GM12891 (cell line): ENCODE measurements at regions not wholly inside any gene's neighbourhood (a gene's known extent, or its start where the extent isn't known, plus 50 kb on each side); places are given as distances from the start of the nearest gene placed in this dataset.
"Not testable (repeated sequence)": the region's sequence is repeated elsewhere in the genome, so short reads cannot be mapped to it uniquely, and the experiment has no call there.

Source experiments
- DNase-seq: peaks from one replicate; pipeline ENCODE4 v3.0.0; 2011; ENCODE audit warnings: low spot score; ENCODE audit not compliant: insufficient read length
- FAIRE-seq: peaks from 2 replicates; lab custom pipeline; 2011; peaks lifted over from hg19 to GRCh38; lab: Jason Lieb, UNC
- PAX5 ChIP-seq: IDR thresholded peaks from 2 replicates; pipeline ENCODE4 v1.6.1; 2011; ENCODE audit warnings: low read length, moderate library complexity, mild to moderate bottlenecking; ENCODE audit not compliant: insufficient read depth, severe bottlenecking
- POLR2A ChIP-seq: IDR thresholded peaks from 2 replicates; pipeline ENCODE4 v1.6.1; 2011; ENCODE audit warnings: low read depth, low read length, control low read depth
- POLR2AphosphoS5 ChIP-seq: IDR thresholded peaks from 2 replicates; pipeline ENCODE4 v1.6.1; 2011; ENCODE audit warnings: low read depth, low read length, control low read depth
- POU2F2 ChIP-seq: IDR thresholded peaks from 2 replicates; pipeline ENCODE4 v1.6.1; 2011; ENCODE audit warnings: low read depth, mild to moderate bottlenecking, control low read depth, low read length, moderate library complexity
- SPI1 ChIP-seq: IDR thresholded peaks from 2 replicates; pipeline ENCODE4 v1.6.1; 2011; ENCODE audit warnings: low read depth, low read length, control low read depth
- TAF1 ChIP-seq: IDR thresholded peaks from 2 replicates; pipeline ENCODE4 v1.6.1; 2011; ENCODE audit warnings: low read depth, low read length, control low read depth

DNA sequence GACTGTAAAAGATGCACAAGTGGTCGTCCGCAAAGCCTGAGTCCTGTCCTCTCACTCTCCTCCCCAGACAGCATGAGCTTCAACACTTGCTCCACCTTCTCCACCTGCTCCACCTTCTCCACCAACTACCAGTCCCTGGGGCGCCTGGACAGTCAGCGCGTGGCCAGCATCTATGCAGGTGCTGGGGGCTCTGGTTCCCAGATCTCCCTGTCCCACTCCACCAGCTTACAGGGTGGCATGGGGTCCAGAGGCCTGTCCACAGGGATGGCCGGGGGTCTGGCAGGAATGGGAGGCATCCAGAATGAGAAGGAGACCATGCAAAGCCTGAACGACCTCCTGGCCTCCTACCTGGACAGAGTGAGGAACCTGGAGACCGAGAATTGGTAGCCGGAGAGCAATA is 162.2 kb upstream of the NT5E start:
- no peak for FAIRE-seq
- TF ChIP-seq SPI1: no peak
- TF ChIP-seq PAX5: no peak
- TF ChIP-seq POLR2AphosphoS5: no peak
- TF ChIP-seq TAF1: no peak
- TF ChIP-seq POLR2A: no peak
- no peak for TF ChIP-seq POU2F2
- no peak for DNase-seq

GRCh38 chr6:85287158-85287557 is 162.7 kb upstream of the NT5E start:
- TF ChIP-seq TAF1 (no peak), PAX5 (no peak), SPI1 (no peak), POLR2AphosphoS5 (no peak), POU2F2 (no peak), POLR2A (no peak)
- no peak for FAIRE-seq

GRCh38 chr6:85286507-85286906 is 163.4 kb upstream of the NT5E start:
- DNase-seq, FAIRE-seq: not testable (repeated sequence)

More at GRCh38 chr6:85287158-85287557, 162.7 kb upstream of the NT5E start:
- DNase-seq: no peak

GRCh38 chr6:85285934-85286333 is 163.9 kb upstream of the NT5E start:
- DNase-seq (no peak), FAIRE-seq (no peak)
- TF ChIP-seq POU2F2: no peak
- no peak for TF ChIP-seq PAX5
- no peak for TF ChIP-seq SPI1
- TF ChIP-seq TAF1: no peak
- no peak for TF ChIP-seq POLR2AphosphoS5
- no peak for TF ChIP-seq POLR2A

GRCh38 chr6:85285114-85285513 is 164.8 kb upstream of the NT5E start:
- TF ChIP-seq POU2F2 (no peak), POLR2AphosphoS5 (no peak), POLR2A (no peak), PAX5 (no peak), SPI1 (no peak), TAF1 (no peak)
- DNase-seq: no peak
- no peak for FAIRE-seq

- FAIRE-seq: no peak
- no peak for DNase-seq
Observed at GRCh38 chr6:85283436-85283835, 166.4 kb upstream of the NT5E start.

GRCh38 chr6:85278466-85279035 is 171.3 kb upstream of the NT5E start:
- TF ChIP-seq POU2F2: no peak
- no peak for TF ChIP-seq TAF1
- TF ChIP-seq POLR2AphosphoS5: no peak
- TF ChIP-seq POLR2A: no peak
- TF ChIP-seq SPI1: no peak
- no peak for TF ChIP-seq PAX5
- no peak for FAIRE-seq

More at GRCh38 chr6:85283436-85283835, 166.4 kb upstream of the NT5E start:
- TF ChIP-seq POU2F2 (no peak), TAF1 (no peak), POLR2A (no peak)

GRCh38 chr6:85276026-85276425 is 173.9 kb upstream of the NT5E start:
- DNase-seq, FAIRE-seq: not testable (repeated sequence)

More at GRCh38 chr6:85278466-85279035, 171.3 kb upstream of the NT5E start:
- DNase-seq: no peak

DNA sequence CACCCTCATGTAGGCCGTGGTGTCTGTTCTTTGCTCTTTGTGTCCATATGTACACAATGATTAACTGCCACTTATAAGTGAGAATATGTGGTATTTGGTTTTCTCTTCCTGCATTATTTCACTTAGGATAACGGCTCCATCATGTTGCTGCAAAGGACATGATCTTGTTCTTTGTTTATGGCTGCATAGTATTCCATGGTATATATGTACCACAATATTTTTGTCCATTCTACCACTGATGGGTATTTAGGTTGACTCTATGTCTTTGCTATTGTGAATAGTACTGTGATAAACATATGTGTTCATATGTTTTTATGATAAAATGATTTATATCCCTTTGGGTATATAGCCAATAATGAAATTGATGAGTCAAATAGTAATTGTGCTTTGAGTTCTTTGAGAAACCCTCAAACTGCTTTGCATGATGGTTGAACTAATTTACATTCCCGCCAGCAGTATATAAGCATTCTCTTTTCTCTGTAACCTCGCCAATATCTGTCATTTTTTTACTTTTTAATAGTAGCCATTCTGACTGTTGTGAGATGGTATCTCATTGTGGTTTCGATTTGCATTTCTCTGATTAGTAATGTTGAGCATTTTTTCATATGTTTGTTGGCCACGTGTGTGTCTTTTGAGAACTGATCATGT is 174.4 kb upstream of the NT5E start:
- no peak for TF ChIP-seq PAX5
- no peak for TF ChIP-seq POU2F2
- TF ChIP-seq POLR2AphosphoS5: no peak
- no peak for TF ChIP-seq POLR2A
- TF ChIP-seq TAF1: no peak
- no peak for TF ChIP-seq SPI1
- no peak for FAIRE-seq

DNA sequence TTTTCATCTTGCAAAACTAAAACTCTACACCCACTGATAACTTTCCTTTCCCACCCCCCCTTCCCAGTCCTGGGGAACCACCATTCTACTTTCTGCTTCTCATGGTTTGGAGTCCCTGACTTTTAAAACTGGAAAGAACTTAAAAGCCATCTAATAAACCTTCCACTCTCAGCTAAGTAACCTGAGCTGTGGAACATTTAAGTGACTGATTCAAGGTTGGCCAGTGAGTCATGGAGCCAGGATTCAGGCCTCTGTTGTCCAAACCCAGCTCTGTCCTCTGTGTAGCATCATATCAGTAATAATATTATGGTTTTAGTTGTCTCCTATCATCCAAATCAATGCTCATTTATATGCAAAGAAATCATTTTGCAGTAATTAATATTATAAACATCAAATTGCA is 176.0 kb upstream of the NT5E start:
- TF ChIP-seq POLR2A (no peak), PAX5 (no peak)
- no peak for FAIRE-seq

More for the DNA sequence above, 174.4 kb upstream of the NT5E start:
- no peak for DNase-seq

More for the DNA sequence above, 176.0 kb upstream of the NT5E start:
- no peak for DNase-seq
